Erythroblast (primary cell): ENCODE measurements at regions not wholly inside any gene's neighbourhood (a gene's known extent, or its start where the extent isn't known, plus 50 kb on each side); places are given as distances from the start of the nearest gene placed in this dataset.

ENCODE experiments used
- GATA1 ChIP-seq: IDR thresholded peaks from 2 replicates; pipeline ENCODE4 v1.6.1; 2011; ENCODE audit warnings: low read depth, mild to moderate bottlenecking, control low read depth, low read length, moderate library complexity
- POLR2A ChIP-seq: IDR thresholded peaks from 2 replicates; pipeline ENCODE4 v1.6.1; 2011; ENCODE audit warnings: mild to moderate bottlenecking, low read length

- no peak for TF ChIP-seq POLR2A
- TF ChIP-seq GATA1, result no peak
Observed at GRCh38 chr10:78935697-78936407, 132.9 kb upstream of the ZMIZ1 start.
